Neural crest cell (in vitro differentiated cells): ENCODE measurements at regions not wholly inside any gene's neighbourhood (a gene's known extent, or its start where the extent isn't known, plus 50 kb on each side); places are given as distances from the start of the nearest gene placed in this dataset.

Experiments
- DNase-seq: peaks from one replicate; pipeline ENCODE4 v3.0.0; 2021; ENCODE audit warnings: low read depth, mixed read lengths, low spot score
- H3K27ac Mint-ChIP-seq: one replicate; pipeline ENCODE4 v1.8.0; 2021; ENCODE audit warnings: mild to moderate bottlenecking, mixed read lengths; ENCODE audit not compliant: unreplicated experiment
- H3K27me3 Mint-ChIP-seq: 2 replicates; pipeline ENCODE4 v1.8.0; 2021; ENCODE audit warnings: low read depth, mild to moderate bottlenecking, mixed read lengths
- H3K36me3 Mint-ChIP-seq: 2 replicates; pipeline ENCODE4 v1.8.0; 2021; ENCODE audit warnings: low read depth, mild to moderate bottlenecking, mixed read lengths
- H3K4me1 Mint-ChIP-seq: 2 replicates; pipeline ENCODE4 v1.8.0; 2021; ENCODE audit warnings: mixed read lengths
- H3K4me3 Mint-ChIP-seq: one replicate; pipeline ENCODE4 v1.8.0; 2021; ENCODE audit warnings: mild to moderate bottlenecking, mixed read lengths
- H3K9me3 Mint-ChIP-seq: 2 replicates; pipeline ENCODE4 v1.8.0; 2021; ENCODE audit warnings: mixed read lengths
- CTCF ChIP-seq: fragments of 200-600 bp; sonication (generic); conservative IDR thresholded peaks from 2 replicates; pipeline ENCODE4 v1.5.0; 2021; ENCODE audit warnings: antibody characterized with exemption, mild to moderate bottlenecking

- Mint-ChIP-seq H3K27me3 (no peaks in the 10 kb centered on the region), H3K27ac (no peak overlapping the region), H3K9me3 (no peaks in the 10 kb centered on the region), H3K36me3 (no peaks in the 10 kb centered on the region), H3K4me1 (no peaks in the 10 kb centered on the region), H3K4me3 (no peak overlapping the region)
- no peak for DNase-seq
- TF ChIP-seq CTCF: no peak
Measured at GRCh38 chr13:64540468-64540867, 2689.7 kb downstream of the PCDH9 start.

DNA sequence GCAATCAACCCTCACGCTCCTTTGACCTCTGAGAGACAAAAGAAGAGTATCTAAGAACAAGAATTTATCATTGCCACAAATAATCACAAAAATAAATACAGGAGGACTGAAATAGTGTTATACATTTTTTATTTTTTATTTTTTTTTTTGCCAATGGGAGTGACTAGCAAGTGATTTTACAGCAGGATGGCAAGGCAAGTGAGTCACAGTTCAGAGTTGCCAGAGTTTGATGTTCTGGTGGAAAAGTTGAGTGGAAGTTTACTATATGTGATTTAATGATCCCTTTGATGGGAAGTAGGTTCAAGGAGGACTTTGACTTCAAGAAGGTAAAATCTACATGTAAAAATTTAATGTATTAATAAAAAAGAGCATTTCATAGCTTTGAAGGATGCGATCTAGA is 2691.4 kb downstream of the PCDH9 start:
- H3K4me1 Mint-ChIP-seq: no peaks in the 10 kb centered on the region
- no peak for TF ChIP-seq CTCF
- no peak for DNase-seq
- H3K27ac Mint-ChIP-seq: no peak overlapping the region
- no peaks in the 10 kb centered on the region for H3K36me3 Mint-ChIP-seq
- no peaks in the 10 kb centered on the region for H3K9me3 Mint-ChIP-seq
- H3K4me3 Mint-ChIP-seq: no peak overlapping the region
- no peaks in the 10 kb centered on the region for H3K27me3 Mint-ChIP-seq

DNA sequence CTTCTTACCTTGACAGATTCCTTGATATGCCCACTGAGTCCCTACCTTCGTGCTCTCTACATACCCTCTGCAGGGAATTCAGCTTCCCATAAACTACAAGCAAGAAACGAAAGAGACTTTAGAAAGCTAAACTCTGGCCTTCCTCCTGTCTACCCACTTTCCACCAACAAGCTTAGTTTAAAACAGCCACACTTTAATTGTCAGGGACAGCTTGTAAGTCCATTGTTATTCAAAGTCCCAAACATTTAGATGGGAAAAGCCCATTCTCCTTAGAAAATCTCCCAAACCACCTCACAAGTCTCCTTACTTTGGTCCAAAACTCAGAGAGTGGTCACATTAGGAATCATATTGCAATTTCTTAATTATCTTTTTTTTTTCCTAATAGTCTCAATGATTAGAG is 2695.8 kb downstream of the PCDH9 start:
- DNase-seq: no peak
- Mint-ChIP-seq H3K27me3 (no peaks in the 10 kb centered on the region), H3K4me1 (no peaks in the 10 kb centered on the region)

DNA sequence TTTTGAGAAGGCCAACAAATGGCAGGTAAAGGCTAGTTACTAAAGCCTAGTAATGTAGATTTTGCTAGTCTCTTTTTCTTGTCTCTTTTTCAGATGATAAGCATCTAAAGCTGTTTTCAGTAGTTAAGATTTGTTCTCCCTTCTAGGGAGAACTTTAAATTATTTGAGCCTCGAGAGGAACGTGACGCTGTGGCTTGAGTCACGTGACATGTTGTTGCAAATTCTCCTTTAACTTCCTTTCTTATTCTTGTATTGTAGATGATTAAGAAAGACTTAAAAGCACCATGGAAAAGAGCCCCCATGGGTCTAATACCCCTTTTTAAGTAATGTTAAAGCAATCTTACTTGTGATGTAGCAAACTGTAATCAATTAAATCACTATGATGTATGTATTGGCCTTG is 2698.7 kb downstream of the PCDH9 start:
- Mint-ChIP-seq H3K27ac (no peak overlapping the region), H3K27me3 (no peaks in the 10 kb centered on the region), H3K36me3 (no peaks in the 10 kb centered on the region), H3K9me3 (peaks cover 2% of the 10 kb centered on the region), H3K4me3 (no peak overlapping the region), H3K4me1 (no peaks in the 10 kb centered on the region)
- TF ChIP-seq CTCF: no peak
- no peak for DNase-seq

More for the DNA sequence above, 2695.8 kb downstream of the PCDH9 start:
- Mint-ChIP-seq H3K27ac (no peak overlapping the region), H3K9me3 (peaks cover 2% of the 10 kb centered on the region), H3K36me3 (no peaks in the 10 kb centered on the region), H3K4me3 (no peak overlapping the region)
- no peak for TF ChIP-seq CTCF

GRCh38 chr13:64529874-64530485 is 2700.2 kb downstream of the PCDH9 start:
- Mint-ChIP-seq H3K4me3 (no peak overlapping the region), H3K9me3 (peaks cover 4% of the 10 kb centered on the region), H3K4me1 (no peaks in the 10 kb centered on the region), H3K36me3 (no peaks in the 10 kb centered on the region), H3K27ac (no peak overlapping the region), H3K27me3 (no peaks in the 10 kb centered on the region)
- peak; percentile 65 for TF ChIP-seq CTCF
- no peak for DNase-seq
